Activated naive CD8-positive, alpha-beta T cell treated with anti-CD3 and anti-CD28 coated beads, Interleukin-2, amount 10 ng/mL, durations not matched to agents 7 days and 5 days (primary cell): ENCODE measurements at regions not wholly inside any gene's neighbourhood (a gene's known extent, or its start where the extent isn't known, plus 50 kb on each side); places are given as distances from the start of the nearest gene placed in this dataset.
A peak's percentile ranks its signal among the peaks of the same experiment; 100 is the strongest.

Source experiments
- ATAC-seq: fragments of 150-1000 bp; cut with Tn5 transposase; one replicate; pipeline ENCODE4 v1.10.0; 2021; ENCODE audit warnings: low read depth, moderate library complexity
- POLR2A ChIA-PET: fragments of 350-600 bp; sonication (Branson Sonifier 250); formaldehyde crosslinking; loops from one replicate; lab custom pipeline; 2021; ENCODE audit warnings: antibody characterized with exemption; lab: Charles Lee
- DNase-seq: peaks from one replicate; pipeline ENCODE4 v3.0.0; 2021
- H3K27ac Mint-ChIP-seq: one replicate; pipeline ENCODE4 v1.8.0; 2022; ENCODE audit warnings: mild to moderate bottlenecking, mixed read lengths
- H3K27me3 Mint-ChIP-seq: one replicate; pipeline ENCODE4 v1.8.0; 2022; ENCODE audit warnings: mild to moderate bottlenecking, moderate library complexity, mixed read lengths
- H3K36me3 Mint-ChIP-seq: one replicate; pipeline ENCODE4 v1.8.0; 2021; ENCODE audit warnings: mild to moderate bottlenecking, mixed read lengths
- H3K4me1 Mint-ChIP-seq: one replicate; pipeline ENCODE4 v1.8.0; 2021; ENCODE audit warnings: mixed read lengths
- H3K4me3 Mint-ChIP-seq: one replicate; pipeline ENCODE4 v1.8.0; 2022; ENCODE audit warnings: mild to moderate bottlenecking, moderate library complexity, mixed read lengths
- H3K9me3 Mint-ChIP-seq: one replicate; pipeline ENCODE4 v1.8.0; 2021; ENCODE audit warnings: mixed read lengths

GRCh38 chr2:235146871-235147565 is 195.2 kb downstream of the SH3BP4 start:
- H3K4me3 Mint-ChIP-seq: no peak overlapping the region
- POLR2A ChIA-PET: no interaction called here
- H3K27me3 Mint-ChIP-seq: peaks cover 4% of the 10 kb centered on the region
- no peaks in the 10 kb centered on the region for H3K4me1 Mint-ChIP-seq
- no peaks in the 10 kb centered on the region for H3K9me3 Mint-ChIP-seq
- ATAC-seq: no peak
- no peak for DNase-seq
- H3K36me3 Mint-ChIP-seq: no peaks in the 10 kb centered on the region
- no peak overlapping the region for H3K27ac Mint-ChIP-seq

- no peaks in the 10 kb centered on the region for H3K4me1 Mint-ChIP-seq
- H3K9me3 Mint-ChIP-seq: no peaks in the 10 kb centered on the region
- no peaks in the 10 kb centered on the region for H3K36me3 Mint-ChIP-seq
- POLR2A ChIA-PET: no interaction called here
- no peak overlapping the region for H3K27ac Mint-ChIP-seq
- ATAC-seq: no peak
- peaks cover 4% of the 10 kb centered on the region for H3K27me3 Mint-ChIP-seq
- no peak overlapping the region for H3K4me3 Mint-ChIP-seq
- no peak for DNase-seq
Measured at GRCh38 chr2:235148201-235149170, 196.7 kb downstream of the SH3BP4 start.

GRCh38 chr2:235149240-235149659 is 197.4 kb downstream of the SH3BP4 start:
- H3K4me1 Mint-ChIP-seq: no peaks in the 10 kb centered on the region
- no peaks in the 10 kb centered on the region for H3K9me3 Mint-ChIP-seq
- no peaks in the 10 kb centered on the region for H3K36me3 Mint-ChIP-seq
- no peak overlapping the region for H3K27ac Mint-ChIP-seq
- peaks cover 4% of the 10 kb centered on the region for H3K27me3 Mint-ChIP-seq
- POLR2A ChIA-PET: no interaction called here
- DNase-seq: no peak
- no peak overlapping the region for H3K4me3 Mint-ChIP-seq
- ATAC-seq: no peak

- DNase-seq (no peak), ATAC-seq (no peak)
- no peaks in the 10 kb centered on the region for H3K36me3 Mint-ChIP-seq
- no peak overlapping the region for H3K27ac Mint-ChIP-seq
- POLR2A ChIA-PET: no interaction called here
- peaks cover 6% of the 10 kb centered on the region for H3K27me3 Mint-ChIP-seq
- no peaks in the 10 kb centered on the region for H3K9me3 Mint-ChIP-seq
- H3K4me1 Mint-ChIP-seq: no peaks in the 10 kb centered on the region
- no peak overlapping the region for H3K4me3 Mint-ChIP-seq
Measured at GRCh38 chr2:235149736-235150135, 197.9 kb downstream of the SH3BP4 start.

- ATAC-seq: no peak
- Mint-ChIP-seq H3K9me3 (no peaks in the 10 kb centered on the region), H3K27me3 (peaks cover 4% of the 10 kb centered on the region), H3K36me3 (no peaks in the 10 kb centered on the region), H3K4me3 (no peak overlapping the region), H3K4me1 (no peaks in the 10 kb centered on the region), H3K27ac (no peak overlapping the region)
- no peak for DNase-seq
- POLR2A ChIA-PET: no interaction called here
Measured at GRCh38 chr2:235151152-235151551, 199.3 kb downstream of the SH3BP4 start.

GRCh38 chr2:235155163-235155562 is 203.3 kb downstream of the SH3BP4 start:
- H3K4me1 Mint-ChIP-seq: no peaks in the 10 kb centered on the region
- no peaks in the 10 kb centered on the region for H3K9me3 Mint-ChIP-seq
- no peaks in the 10 kb centered on the region for H3K36me3 Mint-ChIP-seq
- POLR2A ChIA-PET: no interaction called here
- H3K27ac Mint-ChIP-seq: no peak overlapping the region
- peaks cover 4% of the 10 kb centered on the region for H3K27me3 Mint-ChIP-seq
- no peak overlapping the region for H3K4me3 Mint-ChIP-seq
- ATAC-seq: no peak
- no peak for DNase-seq

GRCh38 chr2:235156055-235156454 is 204.2 kb downstream of the SH3BP4 start:
- Mint-ChIP-seq H3K36me3 (no peaks in the 10 kb centered on the region), H3K9me3 (no peaks in the 10 kb centered on the region), H3K4me1 (no peaks in the 10 kb centered on the region), H3K27me3 (peaks cover 4% of the 10 kb centered on the region), H3K27ac (no peak overlapping the region), H3K4me3 (no peak overlapping the region)
- POLR2A ChIA-PET: no interaction called here
- ATAC-seq: no peak
- DNase-seq: no peak

GRCh38 chr2:235157746-235158482 is 206.1 kb downstream of the SH3BP4 start:
- Mint-ChIP-seq H3K4me3 (no peak overlapping the region), H3K9me3 (no peaks in the 10 kb centered on the region), H3K27ac (no peak overlapping the region), H3K27me3 (peaks cover 2% of the 10 kb centered on the region), H3K4me1 (no peaks in the 10 kb centered on the region), H3K36me3 (no peaks in the 10 kb centered on the region)
- POLR2A ChIA-PET: no interaction called here
- ATAC-seq: no peak
- DNase-seq: no peak

- H3K4me1 Mint-ChIP-seq: no peaks in the 10 kb centered on the region
- no peak overlapping the region for H3K27ac Mint-ChIP-seq
- no peak for ATAC-seq
- H3K27me3 Mint-ChIP-seq: no peaks in the 10 kb centered on the region
- no peaks in the 10 kb centered on the region for H3K9me3 Mint-ChIP-seq
- no peak for DNase-seq
- no peaks in the 10 kb centered on the region for H3K36me3 Mint-ChIP-seq
- no peak overlapping the region for H3K4me3 Mint-ChIP-seq
- POLR2A ChIA-PET: no interaction called here
Measured at GRCh38 chr2:235160281-235160810, 208.5 kb downstream of the SH3BP4 start.

- no peaks in the 10 kb centered on the region for H3K27me3 Mint-ChIP-seq
- H3K36me3 Mint-ChIP-seq: no peaks in the 10 kb centered on the region
- peak overlapping the region; percentile 25 for H3K27ac Mint-ChIP-seq
- no peaks in the 10 kb centered on the region for H3K9me3 Mint-ChIP-seq
- no peak for DNase-seq
- ATAC-seq: no peak
- H3K4me1 Mint-ChIP-seq: no peaks in the 10 kb centered on the region
- POLR2A ChIA-PET: no interaction called here
- H3K4me3 Mint-ChIP-seq: no peak overlapping the region
Measured at GRCh38 chr2:235161565-235161964, 209.7 kb downstream of the SH3BP4 start.

GRCh38 chr2:235162082-235162836 is 210.4 kb downstream of the SH3BP4 start:
- Mint-ChIP-seq H3K27me3 (no peaks in the 10 kb centered on the region), H3K9me3 (no peaks in the 10 kb centered on the region), H3K4me1 (no peaks in the 10 kb centered on the region), H3K27ac (no peak overlapping the region), H3K4me3 (no peak overlapping the region), H3K36me3 (no peaks in the 10 kb centered on the region)
- DNase-seq (no peak), ATAC-seq (no peak)
- POLR2A ChIA-PET: no interaction called here

GRCh38 chr2:235162837-235163197 is 211.0 kb downstream of the SH3BP4 start:
- no peak for DNase-seq
- ATAC-seq: no peak
- no peak overlapping the region for H3K27ac Mint-ChIP-seq
- no peak overlapping the region for H3K4me3 Mint-ChIP-seq
- POLR2A ChIA-PET: no interaction called here
- no peaks in the 10 kb centered on the region for H3K36me3 Mint-ChIP-seq
- no peaks in the 10 kb centered on the region for H3K9me3 Mint-ChIP-seq
- H3K4me1 Mint-ChIP-seq: no peaks in the 10 kb centered on the region
- H3K27me3 Mint-ChIP-seq: no peaks in the 10 kb centered on the region

- DNase-seq (no peak), ATAC-seq (no peak)
- Mint-ChIP-seq H3K9me3 (peaks cover 5% of the 10 kb centered on the region), H3K4me1 (no peaks in the 10 kb centered on the region), H3K4me3 (no peak overlapping the region), H3K36me3 (no peaks in the 10 kb centered on the region), H3K27ac (no peak overlapping the region), H3K27me3 (no peaks in the 10 kb centered on the region)
- POLR2A ChIA-PET: no interaction called here
Measured at GRCh38 chr2:235165136-235165535, 213.3 kb downstream of the SH3BP4 start.
